ENCODE measurements at regions not wholly inside any gene's neighbourhood (a gene's known extent, or its start where the extent isn't known, plus 50 kb on each side); places are given as distances from the start of the nearest gene placed in this dataset.

GRCh38 chr2:137826373-137827372 is 137.6 kb upstream of the HNMT start:
- no peak for DNase-seq

GRCh38 chr2:137828624-137829023 is 135.6 kb upstream of the HNMT start:
- DNase-seq, result no peak

- DNase-seq, result no peak
Measured at GRCh38 chr2:137829251-137829650, 135.0 kb upstream of the HNMT start.

- no peak for DNase-seq
Measured at GRCh38 chr2:137834760-137835379, 129.4 kb upstream of the HNMT start.

GRCh38 chr2:137836671-137837070 is 127.6 kb upstream of the HNMT start:
- DNase-seq, result no peak

GRCh38 chr2:137837830-137838229 is 126.4 kb upstream of the HNMT start:
- DNase-seq, result no peak

- no peak for DNase-seq
Measured at GRCh38 chr2:137838255-137839092, 125.8 kb upstream of the HNMT start.

GRCh38 chr2:137842430-137842829 is 121.8 kb upstream of the HNMT start:
- no peak for DNase-seq

- DNase-seq, result no peak
Measured at GRCh38 chr2:137842952-137843351, 121.3 kb upstream of the HNMT start.

- DNase-seq, result no peak
Measured at GRCh38 chr2:137845422-137845821, 118.9 kb upstream of the HNMT start.

- DNase-seq, result no peak
Measured at GRCh38 chr2:137846993-137847392, 117.3 kb upstream of the HNMT start.

GRCh38 chr2:137847443-137847842 is 116.8 kb upstream of the HNMT start:
- no peak for DNase-seq

GRCh38 chr2:137857881-137858280 is 106.4 kb upstream of the HNMT start:
- DNase-seq, result no peak

- no peak for DNase-seq
Measured at GRCh38 chr2:137862651-137863050, 101.6 kb upstream of the HNMT start.

GRCh38 chr2:137865954-137866540 is 98.2 kb upstream of the HNMT start:
- DNase-seq, result peak; percentile 41

GRCh38 chr2:137870682-137871081 is 93.6 kb upstream of the HNMT start:
- no peak for DNase-seq

- no peak for DNase-seq
Measured at GRCh38 chr2:137872577-137872976, 91.7 kb upstream of the HNMT start.

- DNase-seq, result no peak
Measured at GRCh38 chr2:137873536-137874244, 90.6 kb upstream of the HNMT start.

GRCh38 chr2:137879121-137879520 is 85.2 kb upstream of the HNMT start:
- no peak for DNase-seq

GRCh38 chr2:137881711-137882110 is 82.6 kb upstream of the HNMT start:
- no peak for DNase-seq

- no peak for DNase-seq
Measured at GRCh38 chr2:137886083-137886831, 78.0 kb upstream of the HNMT start.

Measured in activated T-cell treated with anti-CD3 and anti-CD28 coated beads, Interleukin-2, amount 50 U/mL, for 1 hour (primary cell).